Smooth muscle cell of the brain vasculature (primary cell): ENCODE measurements at regions not wholly inside any gene's neighbourhood (a gene's known extent, or its start where the extent isn't known, plus 50 kb on each side); places are given as distances from the start of the nearest gene placed in this dataset.
"Not testable (repeated sequence)": the region's sequence is repeated elsewhere in the genome, so short reads cannot be mapped to it uniquely, and the experiment has no call there.

Source experiments
- DNase-seq: peaks from one replicate; pipeline ENCODE4 v3.0.0-alpha.2; 2012; ENCODE audit warnings: low read depth, low spot score

GRCh38 chr14:37785298-37785697, 189.9 kb downstream of the TTC6 start:
- not testable (repeated sequence) for DNase-seq

- not testable (repeated sequence) for DNase-seq
These were observed 190.7 kb downstream of the TTC6 start for GRCh38 chr14:37786114-37786625.

- DNase-seq = no peak
These were observed 192.6 kb downstream of the TTC6 start for GRCh38 chr14:37787879-37788494.

DNA sequence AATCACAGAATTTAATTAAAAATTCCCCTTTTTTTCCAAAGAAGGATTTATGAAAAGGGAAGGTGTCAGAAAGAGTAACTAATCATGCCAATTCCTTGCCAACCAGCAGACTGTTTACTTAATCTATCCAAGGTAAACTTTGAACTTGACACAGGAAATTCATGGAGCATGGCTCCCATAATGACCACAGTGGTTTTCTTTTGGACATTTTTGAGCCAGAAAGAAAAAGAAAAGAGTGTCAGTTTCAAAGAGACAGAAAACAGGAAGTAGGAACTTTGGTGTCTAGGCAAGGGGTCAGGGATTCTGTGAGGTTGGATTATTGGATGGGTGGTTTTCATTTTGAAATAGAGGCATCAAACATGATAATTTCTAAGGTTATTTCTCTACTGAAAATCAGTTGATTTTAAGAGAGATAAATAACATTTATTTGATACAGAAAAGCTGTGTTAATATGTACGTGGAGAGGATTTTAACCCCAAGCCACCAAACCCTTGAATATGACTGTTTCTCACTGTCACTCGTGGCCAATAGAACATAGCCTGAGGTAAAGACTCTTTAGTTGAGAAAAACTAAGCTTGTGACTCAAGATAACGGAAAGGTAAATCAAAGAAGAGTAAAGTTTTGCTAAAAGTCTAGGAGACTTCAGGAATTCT, 196.1 kb downstream of the TTC6 start:
- DNase-seq = no peak

GRCh38 chr14:37792124-37792523, 196.7 kb downstream of the TTC6 start:
- DNase-seq = no peak

GRCh38 chr14:37796703-37797416, 201.4 kb downstream of the TTC6 start:
- DNase-seq = no peak

DNA sequence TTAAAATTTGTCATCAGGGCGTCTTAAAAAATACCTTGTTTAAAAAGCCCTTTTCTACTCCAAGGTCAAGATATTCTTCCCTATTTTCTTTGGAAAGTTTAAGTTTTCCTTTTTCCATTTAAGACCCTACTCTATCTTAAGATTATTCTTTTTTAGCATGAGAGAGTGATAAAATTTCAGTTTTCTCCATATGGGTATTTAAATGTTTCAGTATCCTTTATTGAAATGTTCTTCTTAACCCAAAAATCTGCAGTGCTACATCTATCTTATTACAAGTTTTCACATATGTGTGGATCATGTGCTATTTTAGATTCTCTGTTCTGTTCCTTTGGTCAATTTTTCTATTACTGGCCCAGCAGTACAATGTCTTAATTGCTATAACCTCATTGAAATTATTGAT, 202.2 kb downstream of the TTC6 start:
- no peak for DNase-seq

DNA sequence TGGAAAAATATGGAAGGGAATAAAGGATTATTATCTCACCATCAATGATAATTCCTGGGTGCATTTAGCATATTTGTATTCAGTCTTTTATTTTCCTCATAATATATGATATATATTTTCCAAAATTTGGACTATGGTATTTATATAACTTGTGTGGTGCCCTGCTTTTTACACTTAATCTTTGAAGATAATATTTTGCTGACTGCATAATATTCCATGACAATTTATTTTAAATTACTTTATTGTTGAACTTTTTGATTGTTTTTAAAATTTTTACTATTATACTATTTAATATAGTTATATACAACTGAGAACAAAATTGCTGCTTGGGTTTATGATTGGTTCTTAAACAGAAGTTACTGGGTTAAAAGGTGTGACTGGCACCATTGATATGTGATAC, 212.3 kb downstream of the TTC6 start:
- no peak for DNase-seq

GRCh38 chr14:37810094-37810801, 214.8 kb downstream of the TTC6 start:
- DNase-seq = no peak

GRCh38 chr14:37813732-37814131, 218.3 kb downstream of the TTC6 start:
- DNase-seq = no peak

DNA sequence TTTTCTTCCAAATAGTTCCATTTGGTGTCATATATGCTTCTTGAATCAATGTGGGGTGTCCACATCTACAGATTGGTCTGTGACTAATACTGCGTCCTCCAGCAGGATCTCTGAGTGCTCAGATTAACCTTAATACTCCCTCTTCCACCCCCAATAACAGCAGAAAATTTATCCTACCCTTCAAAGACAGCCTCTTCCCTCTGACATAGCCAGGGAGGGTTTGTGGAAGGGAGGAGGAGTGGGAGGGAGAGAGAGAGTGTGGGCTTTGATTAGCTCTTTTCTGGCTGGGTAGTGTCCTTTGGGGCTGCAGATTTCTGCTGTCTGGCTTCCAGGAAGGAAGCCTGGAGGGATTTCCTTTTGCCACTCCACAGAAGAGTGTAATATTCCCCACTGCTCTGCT, 220.7 kb downstream of the TTC6 start:
- no peak for DNase-seq

GRCh38 chr14:37816743-37817295, 221.4 kb downstream of the TTC6 start:
- no peak for DNase-seq

- DNase-seq = no peak
These were observed 224.0 kb downstream of the TTC6 start for GRCh38 chr14:37819155-37820015.

GRCh38 chr14:37820810-37821209, 225.4 kb downstream of the TTC6 start:
- DNase-seq = not testable (repeated sequence)

- no peak for DNase-seq
These were observed 229.7 kb downstream of the TTC6 start for GRCh38 chr14:37824939-37825712.

GRCh38 chr14:37826869-37827268, 231.4 kb downstream of the TTC6 start:
- DNase-seq = no peak

DNA sequence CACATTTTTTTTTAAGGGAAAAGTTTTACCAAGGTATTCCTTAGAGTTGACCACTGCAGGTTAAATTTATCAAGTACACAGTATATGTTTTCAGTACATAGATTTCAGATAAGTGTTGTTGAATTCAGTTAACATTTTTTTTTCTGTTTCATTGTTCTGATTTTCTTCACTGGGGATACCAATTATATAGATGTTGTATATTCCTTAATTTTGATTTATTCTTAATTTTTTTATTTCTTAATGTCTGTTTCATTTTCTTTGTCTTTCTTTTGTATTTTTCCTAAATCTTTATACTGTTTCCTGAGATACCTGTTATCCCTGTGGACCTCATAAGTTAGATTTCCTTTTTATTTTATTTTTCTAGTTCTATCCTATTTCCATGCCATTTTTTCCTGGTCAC, 234.8 kb downstream of the TTC6 start:
- DNase-seq = no peak

DNA sequence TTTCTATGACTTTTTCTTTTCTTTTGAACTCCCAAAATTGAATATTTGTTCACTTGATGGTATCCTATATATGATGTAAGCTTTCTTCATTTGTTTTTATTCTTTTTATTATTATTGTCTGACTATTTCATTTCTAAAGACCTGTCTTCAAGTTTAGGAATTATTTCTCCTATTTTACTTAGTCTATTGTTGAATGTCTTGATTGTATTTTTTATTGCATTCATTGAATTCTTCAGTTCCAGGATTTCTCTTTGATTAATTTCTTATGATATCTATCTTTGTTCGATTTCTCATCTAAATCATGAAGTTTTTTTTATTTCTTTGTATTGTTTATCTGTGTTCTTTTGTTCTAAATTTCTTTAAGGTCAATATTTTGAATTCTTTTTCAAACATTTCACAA, 238.8 kb downstream of the TTC6 start:
- no peak for DNase-seq

- DNase-seq = not testable (repeated sequence)
These were observed 243.3 kb downstream of the TTC6 start for GRCh38 chr14:37838778-37839177.

DNA sequence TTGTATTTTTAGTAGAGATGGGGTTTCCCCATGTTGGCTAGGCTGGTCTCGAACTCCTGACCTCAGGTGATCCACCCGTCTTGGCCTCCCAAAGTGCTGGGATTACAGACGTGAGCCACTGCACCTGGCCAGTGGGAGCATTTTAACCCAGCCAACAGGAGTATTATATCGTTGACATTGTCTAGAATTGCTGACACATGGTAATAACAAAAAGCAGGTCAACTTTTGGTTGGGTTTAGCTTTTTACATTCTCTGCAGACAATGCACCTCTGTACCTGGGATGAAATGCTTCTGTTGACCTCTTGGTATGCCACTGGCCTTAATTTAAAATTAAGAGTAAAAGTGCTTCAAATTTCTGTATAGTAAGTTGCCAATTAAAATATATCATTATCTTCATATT, 245.6 kb downstream of the TTC6 start:
- not testable (repeated sequence) for DNase-seq
